SK-N-SH treated with all-trans-retinoic acid at 6 μM for 48 hours (cell line): ENCODE measurements at regions not wholly inside any gene's neighbourhood (a gene's known extent, or its start where the extent isn't known, plus 50 kb on each side); places are given as distances from the start of the nearest gene placed in this dataset.

Experiments
- CSRNP3 ChIP-seq: fragments of 250-450 bp; sonication (Bioruptor Pico); IDR thresholded peaks from 2 replicates; pipeline ENCODE4 v1.5.1; 2021; ENCODE audit warnings: mild to moderate bottlenecking, moderate library complexity
- ISL1 ChIP-seq: fragments of 250-450 bp; sonication (Bioruptor Pico); IDR thresholded peaks from 2 replicates; pipeline ENCODE4 v2.1.2; 2022; ENCODE audit warnings: mild to moderate bottlenecking, moderate library complexity

- TF ChIP-seq ISL1 (CRISPR knock-in tag): no peak
- no peak for TF ChIP-seq CSRNP3 (CRISPR knock-in tag)
Observed at GRCh38 chr17:73724990-73725389, 80.7 kb upstream of the SDK2 start.
